ENCODE measurements at regions not wholly inside any gene's neighbourhood (a gene's known extent, or its start where the extent isn't known, plus 50 kb on each side); places are given as distances from the start of the nearest gene placed in this dataset.

GRCh38 chr11:105296806-105297205 is 157.2 kb upstream of the CARD18 start:
- no peak for TF ChIP-seq CTCF (IDR thresholded peaks at IDR 0.05; ENCODE audit: control extremely low read depth, extremely low read depth)
- H3K36me3 ChIP-seq (ENCODE audit: control insufficient read depth in 4 of 4, insufficient read depth in 4 of 4, low read length in 4 of 4) = no peaks in the 10 kb centered on the region
- WGBS, 2 donors = 92 to 93% methylated on average over 8 of the region's 8 CpGs

GRCh38 chr11:105296386-105296785 is 156.8 kb upstream of the CARD18 start:
- DNase-seq (no peak), ATAC-seq (ENCODE audit: insufficient read depth, low FRiP score) (no peak)
- Histone ChIP-seq H3K36me3 (ENCODE audit: control insufficient read depth in 4 of 4, insufficient read depth in 4 of 4, low read length in 4 of 4) (no peaks in the 10 kb centered on the region), H3K9ac (ENCODE audit: insufficient read depth in 1 of 2, low read length in 2 of 2) (no peak overlapping the region), H3K27ac (ENCODE audit: low read depth in 1 of 2, low read length in 1 of 2) (no peak overlapping the region), H3K4me3 (no peak overlapping the region), H3K27me3 (ENCODE audit: control insufficient read depth in 3 of 3, insufficient read depth in 3 of 3, low read length in 2 of 3) (no peaks in the 10 kb centered on the region), H3K4me1 (ENCODE audit: control insufficient read depth in 5 of 5, insufficient read depth in 5 of 5, low read length in 5 of 5) (no peaks in the 10 kb centered on the region), H3K9me3 (ENCODE audit: control insufficient read depth in 4 of 4, insufficient read depth in 3 of 4, low read length in 3 of 4) (no peaks in the 10 kb centered on the region)
- TF ChIP-seq CTCF (IDR thresholded peaks at IDR 0.05; ENCODE audit: control extremely low read depth, extremely low read depth) = no peak
- 96 to 97% methylated on average over 8 of the region's 8 CpGs for WGBS, 2 donors

More at GRCh38 chr11:105296806-105297205, 157.2 kb upstream of the CARD18 start:
- Histone ChIP-seq H3K27ac (ENCODE audit: low read depth in 1 of 2, low read length in 1 of 2) (no peak overlapping the region), H3K4me1 (ENCODE audit: control insufficient read depth in 5 of 5, insufficient read depth in 5 of 5, low read length in 5 of 5) (no peaks in the 10 kb centered on the region), H3K9me3 (ENCODE audit: control insufficient read depth in 4 of 4, insufficient read depth in 3 of 4, low read length in 3 of 4) (no peaks in the 10 kb centered on the region), H3K4me3 (no peak overlapping the region), H3K27me3 (ENCODE audit: control insufficient read depth in 3 of 3, insufficient read depth in 3 of 3, low read length in 2 of 3) (no peaks in the 10 kb centered on the region), H3K9ac (ENCODE audit: insufficient read depth in 1 of 2, low read length in 2 of 2) (no peak overlapping the region)
- ATAC-seq (ENCODE audit: insufficient read depth, low FRiP score) (no peak), DNase-seq (no peak)

GRCh38 chr11:105282658-105283057 is 143.1 kb upstream of the CARD18 start:
- TF ChIP-seq CTCF (IDR thresholded peaks at IDR 0.05; ENCODE audit: control extremely low read depth, extremely low read depth) = no peak
- Histone ChIP-seq H3K27ac (ENCODE audit: low read depth in 1 of 2, low read length in 1 of 2) (no peak overlapping the region), H3K27me3 (ENCODE audit: control insufficient read depth in 3 of 3, insufficient read depth in 3 of 3, low read length in 2 of 3) (no peaks in the 10 kb centered on the region), H3K4me3 (no peak overlapping the region), H3K36me3 (ENCODE audit: control insufficient read depth in 4 of 4, insufficient read depth in 4 of 4, low read length in 4 of 4) (no peaks in the 10 kb centered on the region), H3K4me1 (ENCODE audit: control insufficient read depth in 5 of 5, insufficient read depth in 5 of 5, low read length in 5 of 5) (no peaks in the 10 kb centered on the region), H3K9ac (ENCODE audit: insufficient read depth in 1 of 2, low read length in 2 of 2) (no peak overlapping the region), H3K9me3 (ENCODE audit: control insufficient read depth in 4 of 4, insufficient read depth in 3 of 4, low read length in 3 of 4) (no peaks in the 10 kb centered on the region)
- ATAC-seq (ENCODE audit: insufficient read depth, low FRiP score) (no peak), DNase-seq (no peak)
- WGBS, 2 donors = 88 to 91% methylated on average over 2 of the region's 2 CpGs

GRCh38 chr11:105274631-105275030 is 135.1 kb upstream of the CARD18 start:
- no peak for ATAC-seq (ENCODE audit: insufficient read depth, low FRiP score)
- Histone ChIP-seq H3K27ac (ENCODE audit: low read depth in 1 of 2, low read length in 1 of 2) (no peak overlapping the region), H3K4me3 (no peak overlapping the region), H3K36me3 (ENCODE audit: control insufficient read depth in 4 of 4, insufficient read depth in 4 of 4, low read length in 4 of 4) (no peaks in the 10 kb centered on the region), H3K9ac (ENCODE audit: insufficient read depth in 1 of 2, low read length in 2 of 2) (no peak overlapping the region), H3K4me1 (ENCODE audit: control insufficient read depth in 5 of 5, insufficient read depth in 5 of 5, low read length in 5 of 5) (no peaks in the 10 kb centered on the region), H3K9me3 (ENCODE audit: control insufficient read depth in 4 of 4, insufficient read depth in 3 of 4, low read length in 3 of 4) (no peaks in the 10 kb centered on the region), H3K27me3 (ENCODE audit: control insufficient read depth in 3 of 3, insufficient read depth in 3 of 3, low read length in 2 of 3) (no peaks in the 10 kb centered on the region)
- DNase-seq = no peak
- no peak for TF ChIP-seq CTCF (IDR thresholded peaks at IDR 0.05; ENCODE audit: control extremely low read depth, extremely low read depth)

Data from lung (tissue), 11 donors.